Mesendoderm (in vitro differentiated cells): ENCODE measurements at regions not wholly inside any gene's neighbourhood (a gene's known extent, or its start where the extent isn't known, plus 50 kb on each side); places are given as distances from the start of the nearest gene placed in this dataset.

ENCODE experiments used
- DNase-seq: peaks from one replicate; pipeline ENCODE4 v3.0.0; 2013
- H2AK5ac ChIP-seq: 2 replicates; pipeline ENCODE4 v1.6.1; 2013; ENCODE audit warnings: low read length, inconsistent platforms
- H2BK120ac ChIP-seq: 2 replicates; pipeline ENCODE4 v1.6.1; 2013; ENCODE audit warnings: low read depth, mild to moderate bottlenecking, low read length, moderate library complexity, mixed read lengths
- H2BK15ac ChIP-seq: replicated peaks from 2 replicates; pipeline ENCODE4 v1.6.1; 2013; ENCODE audit warnings: low read depth, mild to moderate bottlenecking, moderate library complexity
- H2BK5ac ChIP-seq: 2 replicates; pipeline ENCODE4 v1.6.1; 2013; ENCODE audit warnings: low read length, inconsistent platforms
- H3K18ac ChIP-seq: 2 replicates; pipeline ENCODE4 v1.6.1; 2013; ENCODE audit warnings: mild to moderate bottlenecking, low read length, mixed read lengths
- H3K23ac ChIP-seq: one replicate; pipeline ENCODE4 v1.6.1; 2013; ENCODE audit warnings: low read length
- H3K27ac ChIP-seq: 2 replicates; pipeline ENCODE4 v1.5.1; 2013; ENCODE audit warnings: low read depth, mild to moderate bottlenecking, inconsistent platforms, low read length, moderate library complexity
- H3K27me3 ChIP-seq: 2 replicates; pipeline ENCODE4 v1.6.1; 2013; ENCODE audit warnings: low read length, control low read depth, mild to moderate bottlenecking, inconsistent platforms; ENCODE audit not compliant: insufficient read depth, poor library complexity
- H3K36me3 ChIP-seq: 2 replicates; pipeline ENCODE4 v1.6.1; 2013; ENCODE audit warnings: low read length, inconsistent platforms; ENCODE audit not compliant: control insufficient read depth, insufficient read depth
- H3K4ac ChIP-seq: one replicate; pipeline ENCODE4 v1.6.1; 2013; ENCODE audit warnings: low read depth, mild to moderate bottlenecking, low read length, moderate library complexity
- H3K4me1 ChIP-seq: 2 replicates; pipeline ENCODE4 v1.6.1; 2013; ENCODE audit warnings: low read depth, low read length, inconsistent platforms; ENCODE audit not compliant: control insufficient read depth
- H3K4me2 ChIP-seq: 2 replicates; pipeline ENCODE4 v1.6.1; 2013; ENCODE audit warnings: low read length
- H3K4me3 ChIP-seq: 2 replicates; pipeline ENCODE4 v1.5.1; 2013; ENCODE audit warnings: mild to moderate bottlenecking, low read length
- H3K56ac ChIP-seq: one replicate; pipeline ENCODE4 v1.6.1; 2013; ENCODE audit warnings: low read length
- H3K79me1 ChIP-seq: 2 replicates; pipeline ENCODE4 v1.6.1; 2013; ENCODE audit warnings: low read length, inconsistent platforms
- H3K79me2 ChIP-seq: 2 replicates; pipeline ENCODE4 v1.6.1; 2013; ENCODE audit warnings: mild to moderate bottlenecking, low read length; ENCODE audit not compliant: control insufficient read depth, insufficient read depth
- H3K9ac ChIP-seq: 2 replicates; pipeline ENCODE4 v1.6.1; 2013; ENCODE audit warnings: low read length, inconsistent platforms
- H4K5ac ChIP-seq: one replicate; pipeline ENCODE4 v1.6.1; 2013; ENCODE audit warnings: low read length
- H4K8ac ChIP-seq: one replicate; pipeline ENCODE4 v1.6.1; 2013; ENCODE audit warnings: low read depth, mild to moderate bottlenecking, control low read depth, low read length, moderate library complexity
- WGBS: extraction: QIAGEN DNeasy Blood & Tissue Kit; methylation state at CpG from one replicate; pipeline ENCODE4 v1.1.7; 2013; ENCODE audit warnings: low lambda C conversion rate, missing lambda C conversion rate; ENCODE audit not compliant: insufficient coverage; ENCODE audit errors: extremely low coverage; 5-methylcytosine and 5-hydroxymethylcytosine counted together

DNA sequence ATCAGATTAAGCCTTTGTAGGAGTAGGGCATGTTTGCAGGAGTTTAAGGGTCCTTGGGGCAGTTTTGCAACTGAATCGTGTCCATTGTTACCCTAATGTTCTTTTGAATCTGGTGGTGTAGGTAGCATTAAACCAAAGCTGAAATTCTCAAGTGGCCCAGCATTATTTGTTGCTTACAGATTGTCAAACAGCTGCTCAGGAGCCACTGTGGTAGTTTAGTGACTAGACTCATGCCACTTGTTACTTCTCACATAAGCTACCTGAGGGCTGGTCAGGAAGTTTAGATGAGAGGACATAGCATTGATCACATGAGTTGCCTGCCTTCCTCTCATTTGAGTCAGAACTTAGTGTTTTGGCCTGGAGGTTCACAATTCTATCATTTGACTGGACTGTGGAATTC is 157.6 kb downstream of the HAUS1 start:
- DNase-seq = peak; percentile 32
- H3K4me2 ChIP-seq = no peak overlapping the region
- WGBS = no CpG with 5 or more reads among the region's 1 CpG
- no peak overlapping the region for H3K4me3 ChIP-seq
- peaks cover 19% of the 10 kb centered on the region for H3K4me1 ChIP-seq
- no peak overlapping the region for H2BK15ac ChIP-seq
- peaks cover 1% of the 10 kb centered on the region for H3K79me1 ChIP-seq
- H2BK120ac ChIP-seq = no peak overlapping the region
- no peaks in the 10 kb centered on the region for H3K79me2 ChIP-seq
- no peak overlapping the region for H3K23ac ChIP-seq
- H3K27me3 ChIP-seq = no peaks in the 10 kb centered on the region
- H4K8ac ChIP-seq = no peak overlapping the region
- no peak overlapping the region for H3K9ac ChIP-seq
- no peak overlapping the region for H4K5ac ChIP-seq
- H2BK5ac ChIP-seq = no peak overlapping the region
- no peak overlapping the region for H3K56ac ChIP-seq
- H3K4ac ChIP-seq = no peak overlapping the region
- no peak overlapping the region for H3K18ac ChIP-seq
- H3K27ac ChIP-seq = no peak overlapping the region
- H3K36me3 ChIP-seq = no peaks in the 10 kb centered on the region
- no peak overlapping the region for H2AK5ac ChIP-seq

DNA sequence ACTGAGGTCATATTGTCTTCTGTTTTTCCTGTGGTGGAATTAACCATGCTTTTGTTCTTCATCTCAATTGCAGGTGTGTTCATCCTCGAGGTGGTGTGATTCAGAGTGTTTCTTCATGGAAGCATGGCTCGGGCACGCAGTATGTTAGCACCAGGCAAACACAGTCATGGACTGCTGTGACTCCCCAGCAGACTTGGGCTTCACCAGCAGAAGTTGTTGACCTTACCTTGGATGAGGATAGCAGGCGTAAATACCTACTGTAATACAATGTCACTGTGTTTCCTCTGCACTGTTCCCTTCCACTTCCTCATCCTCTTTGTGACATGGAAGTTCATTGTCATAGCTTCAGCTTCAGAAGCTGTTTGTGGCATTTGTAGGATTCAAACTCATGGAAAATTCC is 158.7 kb downstream of the HAUS1 start:
- H3K27ac ChIP-seq = no peak overlapping the region
- no CpG with 5 or more reads among the region's 4 CpGs for WGBS

DNA sequence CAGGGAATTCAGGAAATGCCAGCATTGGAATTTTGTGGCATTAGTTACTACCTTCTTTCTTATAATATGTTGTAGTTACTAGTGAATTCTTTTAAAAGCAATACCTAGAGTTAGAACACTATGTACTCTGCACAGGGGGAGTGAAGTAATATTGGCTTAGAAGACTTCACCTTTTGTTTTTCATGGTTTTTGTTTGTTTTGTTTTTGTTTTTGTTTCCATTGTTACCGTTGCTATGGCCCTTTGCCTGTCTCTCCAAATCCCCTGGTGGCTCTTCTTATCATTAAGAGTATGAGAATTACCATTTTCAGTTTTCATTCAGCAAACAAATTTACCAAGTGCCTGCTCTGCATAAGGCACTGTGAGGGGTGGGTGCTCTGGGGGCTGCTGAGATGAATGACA is 160.1 kb downstream of the HAUS1 start:
- Histone ChIP-seq H3K4me2 (no peak overlapping the region), H4K5ac (no peak overlapping the region), H3K56ac (no peak overlapping the region), H3K27ac (no peak overlapping the region), H3K36me3 (no peaks in the 10 kb centered on the region), H3K4me3 (no peak overlapping the region), H2BK15ac (no peak overlapping the region), H2AK5ac (no peak overlapping the region), H3K18ac (no peak overlapping the region), H3K23ac (no peak overlapping the region), H3K4ac (no peak overlapping the region), H4K8ac (no peak overlapping the region), H3K27me3 (no peaks in the 10 kb centered on the region), H2BK5ac (no peak overlapping the region), H2BK120ac (no peak overlapping the region), H3K79me2 (no peaks in the 10 kb centered on the region), H3K9ac (no peak overlapping the region), H3K4me1 (peaks cover 22% of the 10 kb centered on the region), H3K79me1 (peaks cover 1% of the 10 kb centered on the region)
- WGBS = no CpG with 5 or more reads among the region's 1 CpG
- peak; percentile 95 for DNase-seq

More for the DNA sequence above, 158.7 kb downstream of the HAUS1 start:
- Histone ChIP-seq H3K56ac (no peak overlapping the region), H3K79me1 (peaks cover 1% of the 10 kb centered on the region), H3K4me3 (no peak overlapping the region), H2BK15ac (no peak overlapping the region), H4K5ac (no peak overlapping the region), H3K27me3 (no peaks in the 10 kb centered on the region), H3K79me2 (no peaks in the 10 kb centered on the region), H3K4ac (no peak overlapping the region), H3K36me3 (no peaks in the 10 kb centered on the region), H4K8ac (no peak overlapping the region), H2BK120ac (no peak overlapping the region), H3K4me1 (peaks cover 22% of the 10 kb centered on the region), H2AK5ac (no peak overlapping the region), H2BK5ac (no peak overlapping the region), H3K4me2 (no peak overlapping the region), H3K9ac (no peak overlapping the region), H3K18ac (no peak overlapping the region), H3K23ac (peak overlapping the region; percentile 91)
- peak; percentile 32 for DNase-seq

DNA sequence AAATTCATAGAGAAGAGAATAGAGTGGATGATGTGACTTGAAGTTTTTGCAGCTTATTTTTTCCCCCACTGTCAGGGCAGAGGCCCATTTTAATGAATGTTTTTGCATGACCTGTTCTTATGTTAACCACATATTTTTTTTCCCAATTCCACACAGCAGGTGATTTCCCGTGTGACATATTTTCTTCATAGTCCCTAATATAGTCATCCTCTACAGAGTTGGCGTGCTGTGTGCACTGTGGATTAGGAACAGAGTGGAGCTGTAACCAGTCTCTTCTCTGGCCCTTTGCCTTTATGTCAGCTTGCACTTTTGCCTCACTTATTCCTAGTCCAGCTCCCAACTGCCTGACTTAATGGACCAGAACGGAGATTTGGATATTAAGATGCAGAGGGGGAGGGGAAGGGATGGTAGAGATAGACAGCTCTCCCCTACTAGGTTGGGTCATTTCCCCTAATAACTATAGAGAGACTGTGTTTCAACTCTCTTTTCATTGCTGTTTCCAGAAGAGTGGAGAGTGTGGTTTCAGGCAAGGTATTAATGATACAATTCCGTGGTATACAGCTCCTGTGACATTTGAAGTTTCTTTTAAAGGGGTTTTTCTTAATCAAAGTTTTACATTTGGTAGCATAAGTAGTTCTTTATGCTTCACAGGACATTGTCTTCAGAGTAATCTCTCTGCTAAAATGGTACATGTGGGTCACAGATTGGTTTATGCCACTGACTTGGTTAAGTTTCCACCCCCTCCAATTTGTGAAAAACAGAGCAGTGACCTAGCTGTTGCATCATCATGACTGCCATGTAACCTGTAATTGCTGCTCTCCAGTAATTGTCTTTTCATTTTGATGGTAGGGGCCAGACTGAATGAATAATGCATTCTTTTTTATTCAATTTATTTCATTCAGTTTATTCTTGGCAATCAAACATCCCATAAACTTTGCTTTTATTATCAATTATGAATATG is 161.3 kb downstream of the HAUS1 start:
- H3K9ac ChIP-seq = no peak overlapping the region
- H2BK15ac ChIP-seq = no peak overlapping the region
- no peak overlapping the region for H2BK120ac ChIP-seq
- no peak overlapping the region for H4K8ac ChIP-seq
- DNase-seq = no peak
- no peaks in the 10 kb centered on the region for H3K27me3 ChIP-seq
- H3K4me2 ChIP-seq = no peak overlapping the region
- H2AK5ac ChIP-seq = no peak overlapping the region
- H3K79me2 ChIP-seq = no peaks in the 10 kb centered on the region
- H4K5ac ChIP-seq = no peak overlapping the region
- H3K79me1 ChIP-seq = peaks cover 1% of the 10 kb centered on the region
- peak overlapping the region; percentile 19 for H3K56ac ChIP-seq
- no peak overlapping the region for H3K4ac ChIP-seq
- WGBS = no CpG with 5 or more reads among the region's 4 CpGs
- H3K36me3 ChIP-seq = no peaks in the 10 kb centered on the region
- peak overlapping the region; percentile 51 for H3K18ac ChIP-seq
- no peak overlapping the region for H3K27ac ChIP-seq
- H3K23ac ChIP-seq = no peak overlapping the region
- peaks cover 22% of the 10 kb centered on the region for H3K4me1 ChIP-seq
- H3K4me3 ChIP-seq = no peak overlapping the region
- H2BK5ac ChIP-seq = no peak overlapping the region

DNA sequence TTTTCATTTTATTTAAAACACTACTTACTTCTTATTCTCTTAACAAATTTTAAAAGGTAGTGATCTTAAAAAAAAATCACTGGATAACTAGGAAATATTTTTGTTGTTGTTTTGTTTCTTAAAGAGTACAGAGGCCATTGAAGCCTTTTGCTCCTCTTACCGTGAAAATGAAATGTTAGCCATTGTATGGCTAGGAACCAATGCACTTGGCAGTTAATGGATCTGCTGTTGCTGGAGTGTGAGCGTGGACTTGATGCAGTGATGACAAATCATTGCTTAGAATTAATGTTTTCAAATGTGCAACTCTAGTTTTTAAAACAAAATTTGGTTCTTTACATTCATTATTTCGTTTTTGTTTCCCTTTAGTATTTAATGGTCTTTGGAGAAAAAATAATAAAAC is 162.3 kb downstream of the HAUS1 start:
- no peak overlapping the region for H3K9ac ChIP-seq
- H3K79me2 ChIP-seq = no peaks in the 10 kb centered on the region
- H3K56ac ChIP-seq = no peak overlapping the region
- H2BK15ac ChIP-seq = no peak overlapping the region
- no peak overlapping the region for H4K8ac ChIP-seq
- H3K79me1 ChIP-seq = peaks cover 1% of the 10 kb centered on the region
- DNase-seq = no peak
- no peak overlapping the region for H2AK5ac ChIP-seq
- H3K4me1 ChIP-seq = peaks cover 22% of the 10 kb centered on the region
- H3K4ac ChIP-seq = no peak overlapping the region
- H3K4me2 ChIP-seq = no peak overlapping the region
- H3K23ac ChIP-seq = no peak overlapping the region
- H2BK120ac ChIP-seq = no peak overlapping the region
- no peaks in the 10 kb centered on the region for H3K36me3 ChIP-seq
- no peak overlapping the region for H2BK5ac ChIP-seq
- no peak overlapping the region for H4K5ac ChIP-seq
- no peak overlapping the region for H3K18ac ChIP-seq
- H3K27me3 ChIP-seq = no peaks in the 10 kb centered on the region
- no CpG with 5 or more reads among the region's 3 CpGs for WGBS
- no peak overlapping the region for H3K27ac ChIP-seq
- H3K4me3 ChIP-seq = no peak overlapping the region
